Panc1 (cell line): ENCODE measurements at regions not wholly inside any gene's neighbourhood (a gene's known extent, or its start where the extent isn't known, plus 50 kb on each side); places are given as distances from the start of the nearest gene placed in this dataset.

Source experiments
- ATAC-seq: fragments of 200-7000 bp; cut with Tn5 transposase; 2 replicates; pipeline ENCODE4 v1.9.1; 2020; ENCODE audit warnings: mild to moderate bottlenecking, moderate library complexity
- BruUV-seq: library from RNA; stranded (reverse); fragments of 400-500 nt; replicated peaks from 2 replicates; lab custom pipeline; 2021; lab: Mats Ljungman, UMichigan
- CTCF ChIA-PET: fragments of 300-600 bp; sonication (Branson Sonifier 250); formaldehyde crosslinking; loops from one replicate; lab custom pipeline; 2022; ENCODE audit warnings: antibody characterized with exemption; lab: Charles Lee
- POLR2A ChIA-PET: fragments of 300-600 bp; sonication (Branson Sonifier 250); formaldehyde crosslinking; loops from one replicate; lab custom pipeline; 2022; ENCODE audit warnings: antibody characterized with exemption; lab: Charles Lee
- DNase-seq: peaks from one replicate; pipeline ENCODE4 v3.0.0-alpha.2; 2010; ENCODE audit warnings: low read depth, low spot score
- H3K27ac ChIP-seq: 2 replicates; pipeline ENCODE4 v1.5.1; 2011; ENCODE audit warnings: mild to moderate bottlenecking, low read length, inconsistent platforms
- H3K27me3 ChIP-seq: fragments of 200-500 bp; sonication (Bioruptor generic); 2 replicates; pipeline ENCODE4 v1.6.0; 2014; ENCODE audit warnings: low read length, inconsistent platforms; ENCODE audit not compliant: control insufficient read depth, insufficient read depth
- H3K36me3 ChIP-seq: fragments of 200-500 bp; sonication (Bioruptor generic); 2 replicates; pipeline ENCODE4 v1.5.1; 2014; ENCODE audit warnings: inconsistent platforms, mild to moderate bottlenecking, low read length, moderate library complexity; ENCODE audit not compliant: control insufficient read depth, insufficient read depth
- H3K4me1 ChIP-seq: 2 replicates; pipeline ENCODE4 v1.5.1; 2011; ENCODE audit warnings: inconsistent platforms, mild to moderate bottlenecking, low read length, moderate library complexity; ENCODE audit not compliant: control insufficient read depth, insufficient read depth
- H3K4me3 ChIP-seq, 2 experiments: 2 replicates each; pipeline ENCODE4 v1.5.1; 2011 to 2012; ENCODE audit warnings: low read depth in 2 of 2, low read length in 2 of 2, mild to moderate bottlenecking in 2 of 2, inconsistent platforms in 1 of 2, moderate library complexity in 1 of 2
- H3K9me3 ChIP-seq: fragments of 200-500 bp; sonication (Bioruptor generic); 2 replicates; pipeline ENCODE4 v1.5.1; 2014; ENCODE audit warnings: low read depth, mild to moderate bottlenecking, inconsistent platforms, low read length, moderate library complexity; ENCODE audit not compliant: control insufficient read depth, insufficient read depth
- in situ Hi-C: cut with HindIII; loops from 2 replicates; pipeline ENCODE4 v1.10.0; 2016; ENCODE audit warnings: low sequenced_read_pairs, low pct_unique_long_range_greater_than_20kb
- intact Hi-C: fragments of 100-400 bp; cut with micrococcal nuclease; formaldehyde crosslinking; loops from one replicate; pipeline ENCODE4 v1.10.0; 2022; ENCODE audit not compliant: unreplicated experiment
- TF ChIP-seq, protein P1 (sequence below), 2 experiments: IDR thresholded peaks; 2 replicates each; pipeline ENCODE4 v1.6.1; 2011 to 2012; ENCODE audit warnings: low read depth in 2 of 2, control low read depth in 1 of 2, low read length in 1 of 2, mild to moderate bottlenecking in 1 of 2, moderate library complexity in 1 of 2; ENCODE audit not compliant: insufficient read depth in 1 of 2
- TF ChIP-seq, protein P2 (sequence below): fragments of 450-650 bp; IDR thresholded peaks from 2 replicates; pipeline ENCODE4 v1.5.1; 2017; ENCODE audit warnings: mild to moderate bottlenecking

DNA sequence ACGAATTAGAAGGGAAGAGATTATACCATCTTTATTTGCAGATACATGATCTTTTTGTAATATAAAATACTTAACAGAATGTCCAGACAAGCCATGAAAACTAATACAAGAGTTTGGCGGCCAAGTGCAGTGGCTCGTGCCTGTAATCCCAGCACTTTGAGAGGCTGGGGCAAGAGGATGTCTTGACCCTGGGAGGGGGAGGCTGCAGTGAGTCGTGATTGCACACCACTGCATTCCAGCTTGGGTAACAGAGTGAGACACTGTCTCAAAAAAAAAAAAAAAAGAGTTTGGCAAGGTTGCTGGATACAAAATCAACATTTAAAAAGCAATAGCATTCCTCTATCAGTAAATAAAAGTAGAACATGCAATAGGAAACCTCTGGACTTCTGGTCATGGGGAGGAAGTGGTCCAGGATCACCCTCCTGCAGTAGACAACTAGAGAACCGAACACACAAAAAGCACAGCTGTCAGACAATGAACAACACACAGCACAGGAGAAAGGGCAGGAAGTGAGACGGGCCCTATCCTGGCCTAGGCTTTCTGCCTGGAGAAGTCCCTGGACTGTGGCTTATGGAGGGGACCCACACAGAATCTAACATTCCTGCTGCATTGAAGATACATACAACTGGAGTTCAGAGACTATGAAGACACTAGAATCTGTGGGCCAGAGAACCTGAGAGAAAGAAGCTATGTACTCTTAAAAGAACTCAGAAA is 118.9 kb upstream of the ARL4C start:
- no TSS peak for BruUV-seq
- peaks cover 11% of the 10 kb centered on the region; the same call in 1 of the 2 replicates for H3K9me3 ChIP-seq
- DNase-seq (no peak), ATAC-seq (no peak)
- H3K27ac ChIP-seq: no peak overlapping the region
- CTCF ChIA-PET: no interaction called here
- TF ChIP-seq, protein P1, sequence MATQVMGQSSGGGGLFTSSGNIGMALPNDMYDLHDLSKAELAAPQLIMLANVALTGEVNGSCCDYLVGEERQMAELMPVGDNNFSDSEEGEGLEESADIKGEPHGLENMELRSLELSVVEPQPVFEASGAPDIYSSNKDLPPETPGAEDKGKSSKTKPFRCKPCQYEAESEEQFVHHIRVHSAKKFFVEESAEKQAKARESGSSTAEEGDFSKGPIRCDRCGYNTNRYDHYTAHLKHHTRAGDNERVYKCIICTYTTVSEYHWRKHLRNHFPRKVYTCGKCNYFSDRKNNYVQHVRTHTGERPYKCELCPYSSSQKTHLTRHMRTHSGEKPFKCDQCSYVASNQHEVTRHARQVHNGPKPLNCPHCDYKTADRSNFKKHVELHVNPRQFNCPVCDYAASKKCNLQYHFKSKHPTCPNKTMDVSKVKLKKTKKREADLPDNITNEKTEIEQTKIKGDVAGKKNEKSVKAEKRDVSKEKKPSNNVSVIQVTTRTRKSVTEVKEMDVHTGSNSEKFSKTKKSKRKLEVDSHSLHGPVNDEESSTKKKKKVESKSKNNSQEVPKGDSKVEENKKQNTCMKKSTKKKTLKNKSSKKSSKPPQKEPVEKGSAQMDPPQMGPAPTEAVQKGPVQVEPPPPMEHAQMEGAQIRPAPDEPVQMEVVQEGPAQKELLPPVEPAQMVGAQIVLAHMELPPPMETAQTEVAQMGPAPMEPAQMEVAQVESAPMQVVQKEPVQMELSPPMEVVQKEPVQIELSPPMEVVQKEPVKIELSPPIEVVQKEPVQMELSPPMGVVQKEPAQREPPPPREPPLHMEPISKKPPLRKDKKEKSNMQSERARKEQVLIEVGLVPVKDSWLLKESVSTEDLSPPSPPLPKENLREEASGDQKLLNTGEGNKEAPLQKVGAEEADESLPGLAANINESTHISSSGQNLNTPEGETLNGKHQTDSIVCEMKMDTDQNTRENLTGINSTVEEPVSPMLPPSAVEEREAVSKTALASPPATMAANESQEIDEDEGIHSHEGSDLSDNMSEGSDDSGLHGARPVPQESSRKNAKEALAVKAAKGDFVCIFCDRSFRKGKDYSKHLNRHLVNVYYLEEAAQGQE (IDR thresholded peaks at IDR 0.05; ENCODE audit: insufficient read depth in 1 of 2, low read depth in 2 of 2, low read length in 1 of 2): no peak
- no peaks in the 10 kb centered on the region for H3K27me3 ChIP-seq
- intact Hi-C loops: no loop called here
- POLR2A ChIA-PET: no interaction called here
- H3K36me3 ChIP-seq: no peaks in the 10 kb centered on the region
- H3K4me3 ChIP-seq: no peak overlapping the region
- in situ Hi-C loops: no loop called here
- H3K4me1 ChIP-seq: no peaks in the 10 kb centered on the region

DNA sequence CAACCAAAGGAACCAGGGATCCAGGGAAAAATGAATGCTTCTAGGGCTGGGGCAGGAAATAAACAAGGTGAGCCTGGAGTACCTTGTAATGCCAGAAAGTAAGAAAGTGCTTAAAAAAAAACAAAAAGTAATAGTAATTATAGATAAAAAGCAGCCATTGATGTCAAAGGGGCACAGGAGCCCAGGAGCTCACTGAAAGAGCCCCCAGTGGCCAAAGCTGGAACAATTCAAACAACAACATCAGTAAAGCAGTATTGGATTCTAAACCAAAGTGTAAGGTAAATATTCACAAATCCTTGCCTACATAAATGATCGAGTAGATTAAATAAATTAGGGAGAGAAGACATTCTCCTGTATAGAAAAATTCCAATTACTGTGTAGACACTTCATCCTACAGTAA is 114.3 kb upstream of the ARL4C start:
- H3K4me1 ChIP-seq: no peaks in the 10 kb centered on the region
- CTCF ChIA-PET: no interaction called here
- in situ Hi-C loops: no loop called here

More for the DNA sequence above, 114.3 kb upstream of the ARL4C start:
- DNase-seq: no peak
- Histone ChIP-seq H3K4me3 (no peak overlapping the region), H3K27me3 (no peaks in the 10 kb centered on the region), H3K36me3 (no peaks in the 10 kb centered on the region), H3K9me3 (peaks cover 11% of the 10 kb centered on the region; the same call in 1 of the 2 replicates), H3K27ac (no peak overlapping the region)
- POLR2A ChIA-PET: no interaction called here
- ATAC-seq: no peak
- intact Hi-C loops: no loop called here
- TF ChIP-seq, protein P1 (IDR thresholded peaks at IDR 0.05; ENCODE audit: insufficient read depth in 1 of 2, low read depth in 2 of 2, low read length in 1 of 2): no peak
- TF ChIP-seq, protein P2, sequence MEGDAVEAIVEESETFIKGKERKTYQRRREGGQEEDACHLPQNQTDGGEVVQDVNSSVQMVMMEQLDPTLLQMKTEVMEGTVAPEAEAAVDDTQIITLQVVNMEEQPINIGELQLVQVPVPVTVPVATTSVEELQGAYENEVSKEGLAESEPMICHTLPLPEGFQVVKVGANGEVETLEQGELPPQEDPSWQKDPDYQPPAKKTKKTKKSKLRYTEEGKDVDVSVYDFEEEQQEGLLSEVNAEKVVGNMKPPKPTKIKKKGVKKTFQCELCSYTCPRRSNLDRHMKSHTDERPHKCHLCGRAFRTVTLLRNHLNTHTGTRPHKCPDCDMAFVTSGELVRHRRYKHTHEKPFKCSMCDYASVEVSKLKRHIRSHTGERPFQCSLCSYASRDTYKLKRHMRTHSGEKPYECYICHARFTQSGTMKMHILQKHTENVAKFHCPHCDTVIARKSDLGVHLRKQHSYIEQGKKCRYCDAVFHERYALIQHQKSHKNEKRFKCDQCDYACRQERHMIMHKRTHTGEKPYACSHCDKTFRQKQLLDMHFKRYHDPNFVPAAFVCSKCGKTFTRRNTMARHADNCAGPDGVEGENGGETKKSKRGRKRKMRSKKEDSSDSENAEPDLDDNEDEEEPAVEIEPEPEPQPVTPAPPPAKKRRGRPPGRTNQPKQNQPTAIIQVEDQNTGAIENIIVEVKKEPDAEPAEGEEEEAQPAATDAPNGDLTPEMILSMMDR: peak; percentile 39; the same call in 1 of the 2 replicates
- no TSS peak for BruUV-seq
